MCF 10A (cell line): ENCODE measurements at regions not wholly inside any gene's neighbourhood (a gene's known extent, or its start where the extent isn't known, plus 50 kb on each side); places are given as distances from the start of the nearest gene placed in this dataset.
A peak's percentile ranks its signal among the peaks of the same experiment; 100 is the strongest.

Source experiments
- BruUV-seq: library from RNA; stranded (reverse); fragments of 400-500 nt; replicated peaks from 2 replicates; lab custom pipeline; 2021; lab: Mats Ljungman, UMichigan
- CTCF ChIA-PET: fragments of 300-600 bp; sonication (Branson Sonifier 250); formaldehyde crosslinking; extraction: SDS; loops from one replicate; lab custom pipeline; 2021; ENCODE audit warnings: antibody characterized with exemption, inconsistent platforms; lab: Yijun Ruan, JAX
- POLR2A ChIA-PET: fragments of 300-600, 350-650 bp; sonication (Branson Sonifier 250); formaldehyde crosslinking; extraction: SDS; loops from one replicate; lab custom pipeline; 2020; ENCODE audit warnings: antibody characterized with exemption, inconsistent platforms; lab: Yijun Ruan, JAX
- DNase-seq: peaks from one replicate; pipeline ENCODE4 v3.0.0-alpha.2; 2018; ENCODE audit not compliant: unreplicated experiment
- H3K27ac Mint-ChIP-seq: one replicate; pipeline ENCODE4 v1.8.0; 2022; ENCODE audit warnings: mild to moderate bottlenecking, low read depth, mixed read lengths; ENCODE audit not compliant: unreplicated experiment
- H3K27me3 Mint-ChIP-seq: one replicate; pipeline ENCODE4 v1.8.0; 2022; ENCODE audit warnings: mixed read lengths; ENCODE audit not compliant: insufficient read depth, unreplicated experiment
- H3K36me3 Mint-ChIP-seq: one replicate; pipeline ENCODE4 v1.8.0; 2022; ENCODE audit warnings: mild to moderate bottlenecking, moderate library complexity, mixed read lengths; ENCODE audit not compliant: insufficient read depth, unreplicated experiment
- H3K4me1 Mint-ChIP-seq: one replicate; pipeline ENCODE4 v1.8.0; 2022; ENCODE audit warnings: mixed read lengths; ENCODE audit not compliant: insufficient read depth, unreplicated experiment
- H3K4me3 Mint-ChIP-seq: one replicate; pipeline ENCODE4 v1.8.0; 2022; ENCODE audit warnings: mild to moderate bottlenecking, moderate library complexity, mixed read lengths; ENCODE audit not compliant: unreplicated experiment
- H3K9me3 Mint-ChIP-seq: one replicate; pipeline ENCODE4 v1.8.0; 2022; ENCODE audit warnings: mixed read lengths; ENCODE audit not compliant: unreplicated experiment
- CTCF ChIP-seq: fragments of 200-600 bp; IDR thresholded peaks from one replicate; pipeline ENCODE4 v1.8.0; 2022; ENCODE audit warnings: antibody characterized with exemption, mild to moderate bottlenecking; ENCODE audit not compliant: unreplicated experiment
- intact Hi-C: fragments of 100-400 bp; cut with micrococcal nuclease; formaldehyde crosslinking; loops from 2 replicates; pipeline ENCODE4 v1.14.1; 2022

GRCh38 chr1:115499253-115499652 is 142.5 kb upstream of the VANGL1 start:
- no peak for TF ChIP-seq CTCF
- no TSS peak for BruUV-seq
- POLR2A ChIA-PET: interaction anchor here (0.5 kb wide), 1 partner anchor 295 kb away, joined by 3 read pairs; no protein-coding TSS in a partner anchor
- Mint-ChIP-seq H3K4me3 (no peak overlapping the region), H3K27me3 (no peaks in the 10 kb centered on the region), H3K4me1 (peaks cover 32% of the 10 kb centered on the region), H3K36me3 (no peaks in the 10 kb centered on the region), H3K9me3 (no peaks in the 10 kb centered on the region), H3K27ac (no peak overlapping the region)
- CTCF ChIA-PET: interaction anchor here (0.7 kb wide), 1 partner anchor 97 kb away, joined by 3 read pairs; no protein-coding TSS in a partner anchor
- intact Hi-C loops: no loop called here
- DNase-seq: no peak

GRCh38 chr1:115496904-115497527 is 144.8 kb upstream of the VANGL1 start:
- H3K4me1 Mint-ChIP-seq: peaks cover 40% of the 10 kb centered on the region
- intact Hi-C loops: no loop called here

GRCh38 chr1:115495625-115496024 is 146.1 kb upstream of the VANGL1 start:
- POLR2A ChIA-PET: interaction anchor here (1.3 kb wide), 1 partner anchor 337 kb away, joined by 3 read pairs; no protein-coding TSS in a partner anchor
- Mint-ChIP-seq H3K9me3 (no peaks in the 10 kb centered on the region), H3K27ac (peak overlapping the region; percentile 82), H3K36me3 (no peaks in the 10 kb centered on the region), H3K4me1 (peaks cover 40% of the 10 kb centered on the region), H3K27me3 (no peaks in the 10 kb centered on the region), H3K4me3 (no peak overlapping the region)
- CTCF ChIA-PET: interaction anchor here (1.0 to 1.7 kb wide), 2 partner anchors 12 to 100 kb away, joined by 4 to 5 read pairs; no protein-coding TSS in a partner anchor
- TF ChIP-seq CTCF: no peak
- intact Hi-C loops: no loop called here
- DNase-seq: peak; percentile 41
- no TSS peak for BruUV-seq

More at GRCh38 chr1:115496904-115497527, 144.8 kb upstream of the VANGL1 start:
- Mint-ChIP-seq H3K36me3 (no peaks in the 10 kb centered on the region), H3K27me3 (no peaks in the 10 kb centered on the region), H3K27ac (peak overlapping the region; percentile 82), H3K9me3 (no peaks in the 10 kb centered on the region), H3K4me3 (peak overlapping the region; percentile 22)
- peak; percentile 71 for DNase-seq
- ChIA-PET CTCF (no interaction called here), POLR2A (no interaction called here)
- BruUV-seq: no TSS peak
- TF ChIP-seq CTCF: no peak

GRCh38 chr1:115495111-115495510 is 146.7 kb upstream of the VANGL1 start:
- Mint-ChIP-seq H3K36me3 (no peaks in the 10 kb centered on the region), H3K4me3 (no peak overlapping the region), H3K27me3 (no peaks in the 10 kb centered on the region), H3K4me1 (peaks cover 40% of the 10 kb centered on the region), H3K9me3 (no peaks in the 10 kb centered on the region), H3K27ac (peak overlapping the region; percentile 82)
- no TSS peak for BruUV-seq
- no peak for TF ChIP-seq CTCF
- DNase-seq: no peak
- intact Hi-C loops: no loop called here
- ChIA-PET POLR2A (no interaction called here), CTCF (interaction anchor here (1.7 kb wide), 1 partner anchor 100 kb away, joined by 5 read pairs; no protein-coding TSS in a partner anchor)
